Fibroblast of skin of abdomen (primary cell): ENCODE measurements at regions not wholly inside any gene's neighbourhood (a gene's known extent, or its start where the extent isn't known, plus 50 kb on each side); places are given as distances from the start of the nearest gene placed in this dataset.
A peak's percentile ranks its signal among the peaks of the same experiment; 100 is the strongest.

Source experiments
- DNase-seq: peaks from one replicate; pipeline ENCODE4 v3.0.0-alpha.2; 2013

- no peak for DNase-seq
Observed at GRCh38 chr3:13954741-13955483, 75.0 kb upstream of the WNT7A start.

GRCh38 chr3:13954266-13954665, 74.4 kb upstream of the WNT7A start:
- no peak for DNase-seq

GRCh38 chr3:13951184-13951583, 71.3 kb upstream of the WNT7A start:
- DNase-seq = no peak

- DNase-seq = no peak
Observed at GRCh38 chr3:13950042-13950441, 70.2 kb upstream of the WNT7A start.

GRCh38 chr3:13947912-13948311, 68.0 kb upstream of the WNT7A start:
- no peak for DNase-seq

- DNase-seq = no peak
Observed at GRCh38 chr3:13939206-13939605, 59.3 kb upstream of the WNT7A start.

GRCh38 chr3:13937131-13937530, 57.3 kb upstream of the WNT7A start:
- DNase-seq = no peak

- DNase-seq = no peak
Observed at GRCh38 chr3:13935494-13936094, 55.7 kb upstream of the WNT7A start.

GRCh38 chr3:13934813-13935212, 54.9 kb upstream of the WNT7A start:
- no peak for DNase-seq

GRCh38 chr3:13934315-13934714, 54.4 kb upstream of the WNT7A start:
- DNase-seq = no peak

GRCh38 chr3:13932578-13933295, 52.9 kb upstream of the WNT7A start:
- peak; percentile 5 for DNase-seq

GRCh38 chr3:13931172-13931571, 51.3 kb upstream of the WNT7A start:
- no peak for DNase-seq
